ENCODE measurements at regions not wholly inside any gene's neighbourhood (a gene's known extent, or its start where the extent isn't known, plus 50 kb on each side); places are given as distances from the start of the nearest gene placed in this dataset.

- intact Hi-C loops (cut with micrococcal nuclease): no loop called here
- ChIA-PET CTCF (no interaction called here), POLR2A (no interaction called here)
- ATAC-seq (no peak), DNase-seq (no peak)
- no peaks in the 10 kb centered on the region for H3K36me3 Mint-ChIP-seq (ENCODE audit: low read depth)
- no peaks in the 10 kb centered on the region for H3K9me3 Mint-ChIP-seq
- no peaks in the 10 kb centered on the region for H3K4me1 Mint-ChIP-seq (ENCODE audit: low read depth)
- TF ChIP-seq CTCF (IDR thresholded peaks at IDR 0.05): no peak
- no peak overlapping the region for H3K27ac Mint-ChIP-seq
- H3K4me3 Mint-ChIP-seq: no peak overlapping the region
- no peaks in the 10 kb centered on the region for H3K27me3 Mint-ChIP-seq
Measured at GRCh38 chr2:15784886-15785801, 155.2 kb upstream of the MYCN start.

- CTCF ChIA-PET: no interaction called here
- intact Hi-C loops (cut with micrococcal nuclease): no loop called here
- H3K9me3 Mint-ChIP-seq: no peaks in the 10 kb centered on the region
- H3K4me1 Mint-ChIP-seq (ENCODE audit: low read depth): no peaks in the 10 kb centered on the region
- ATAC-seq (no peak), DNase-seq (no peak)
- no peak for TF ChIP-seq CTCF (IDR thresholded peaks at IDR 0.05)
- no peaks in the 10 kb centered on the region for H3K36me3 Mint-ChIP-seq (ENCODE audit: low read depth)
- POLR2A ChIA-PET: no interaction called here
- H3K27ac Mint-ChIP-seq: no peak overlapping the region
- no peak overlapping the region for H3K4me3 Mint-ChIP-seq
- H3K27me3 Mint-ChIP-seq: no peaks in the 10 kb centered on the region
Measured at GRCh38 chr2:15786003-15786654, 154.2 kb upstream of the MYCN start.

GRCh38 chr2:15786901-15787300 lies 153.4 kb upstream of the MYCN start:
- Mint-ChIP-seq H3K4me3 (no peak overlapping the region), H3K36me3 (ENCODE audit: low read depth) (no peaks in the 10 kb centered on the region), H3K4me1 (ENCODE audit: low read depth) (no peaks in the 10 kb centered on the region), H3K27ac (no peak overlapping the region), H3K27me3 (no peaks in the 10 kb centered on the region), H3K9me3 (no peaks in the 10 kb centered on the region)
- DNase-seq (no peak), ATAC-seq (no peak)
- intact Hi-C loops (cut with micrococcal nuclease): no loop called here
- TF ChIP-seq CTCF (IDR thresholded peaks at IDR 0.05): no peak
- ChIA-PET CTCF (no interaction called here), POLR2A (no interaction called here)

GRCh38 chr2:15787535-15788454 lies 152.6 kb upstream of the MYCN start:
- H3K4me3 Mint-ChIP-seq: no peak overlapping the region
- no peaks in the 10 kb centered on the region for H3K36me3 Mint-ChIP-seq (ENCODE audit: low read depth)
- DNase-seq (no peak), ATAC-seq (no peak)
- no peak for TF ChIP-seq CTCF (IDR thresholded peaks at IDR 0.05)
- ChIA-PET CTCF (no interaction called here), POLR2A (no interaction called here)
- intact Hi-C loops (cut with micrococcal nuclease): no loop called here
- no peak overlapping the region for H3K27ac Mint-ChIP-seq
- no peaks in the 10 kb centered on the region for H3K9me3 Mint-ChIP-seq
- H3K4me1 Mint-ChIP-seq (ENCODE audit: low read depth): no peaks in the 10 kb centered on the region
- H3K27me3 Mint-ChIP-seq: no peaks in the 10 kb centered on the region

All from activated CD8-positive, alpha-beta T cell treated with anti-CD3 and anti-CD28 coated beads for 36 hours (primary cell).